GM12892 (cell line): ENCODE measurements at regions not wholly inside any gene's neighbourhood (a gene's known extent, or its start where the extent isn't known, plus 50 kb on each side); places are given as distances from the start of the nearest gene placed in this dataset.

Experiments used
- POLR2A ChIP-seq: IDR thresholded peaks from 2 replicates; pipeline ENCODE4 v1.6.1; 2011; ENCODE audit warnings: low read depth, low read length, control low read depth
- TAF1 ChIP-seq: IDR thresholded peaks from 2 replicates; pipeline ENCODE4 v1.6.1; 2011; ENCODE audit warnings: low read depth, mild to moderate bottlenecking, control low read depth, low read length, borderline replicate concordance

GRCh38 chr18:54710074-54710899 lies 118.0 kb upstream of the RAB27B start:
- TF ChIP-seq POLR2A (no peak), TAF1 (no peak)
